ENCODE measurements at regions not wholly inside any gene's neighbourhood (a gene's known extent, or its start where the extent isn't known, plus 50 kb on each side); places are given as distances from the start of the nearest gene placed in this dataset.

DNA sequence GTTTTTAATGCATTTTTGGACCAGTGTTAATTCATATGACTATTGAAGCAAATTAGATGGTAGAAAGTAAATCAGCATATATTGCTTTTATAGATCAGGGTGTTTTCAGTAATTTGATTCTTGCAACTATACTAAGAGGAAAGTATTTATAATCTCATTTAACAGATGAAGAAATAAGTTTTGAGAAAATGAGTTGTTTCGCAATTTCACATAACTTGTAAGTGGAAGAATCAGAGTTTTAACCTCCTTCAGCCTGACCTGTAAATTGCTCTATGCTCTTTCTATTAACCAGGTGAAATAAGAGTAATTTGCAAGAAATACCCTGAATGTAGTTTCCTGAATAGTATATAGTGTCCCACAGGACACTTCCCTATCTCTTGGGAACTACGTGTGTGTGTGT, 1106.8 kb upstream of the RAG2 start:
- Histone ChIP-seq H3K36me3 (no peaks in the 10 kb centered on the region), H3K9me3 (no peaks in the 10 kb centered on the region), H3K27me3 (no peaks in the 10 kb centered on the region), H3K27ac (no peak overlapping the region), H3K4me1 (no peaks in the 10 kb centered on the region), H3K4me3 (no peak overlapping the region)
- intact Hi-C loops (cut with DNase I; ENCODE audit: low total_unique reads) = no loop called here
- no peak for DNase-seq
- TF ChIP-seq, protein P1, sequence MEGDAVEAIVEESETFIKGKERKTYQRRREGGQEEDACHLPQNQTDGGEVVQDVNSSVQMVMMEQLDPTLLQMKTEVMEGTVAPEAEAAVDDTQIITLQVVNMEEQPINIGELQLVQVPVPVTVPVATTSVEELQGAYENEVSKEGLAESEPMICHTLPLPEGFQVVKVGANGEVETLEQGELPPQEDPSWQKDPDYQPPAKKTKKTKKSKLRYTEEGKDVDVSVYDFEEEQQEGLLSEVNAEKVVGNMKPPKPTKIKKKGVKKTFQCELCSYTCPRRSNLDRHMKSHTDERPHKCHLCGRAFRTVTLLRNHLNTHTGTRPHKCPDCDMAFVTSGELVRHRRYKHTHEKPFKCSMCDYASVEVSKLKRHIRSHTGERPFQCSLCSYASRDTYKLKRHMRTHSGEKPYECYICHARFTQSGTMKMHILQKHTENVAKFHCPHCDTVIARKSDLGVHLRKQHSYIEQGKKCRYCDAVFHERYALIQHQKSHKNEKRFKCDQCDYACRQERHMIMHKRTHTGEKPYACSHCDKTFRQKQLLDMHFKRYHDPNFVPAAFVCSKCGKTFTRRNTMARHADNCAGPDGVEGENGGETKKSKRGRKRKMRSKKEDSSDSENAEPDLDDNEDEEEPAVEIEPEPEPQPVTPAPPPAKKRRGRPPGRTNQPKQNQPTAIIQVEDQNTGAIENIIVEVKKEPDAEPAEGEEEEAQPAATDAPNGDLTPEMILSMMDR (IDR thresholded peaks at IDR 0.05) = no peak
- no peak for TF ChIP-seq POLR2A (IDR thresholded peaks at IDR 0.05)

DNA sequence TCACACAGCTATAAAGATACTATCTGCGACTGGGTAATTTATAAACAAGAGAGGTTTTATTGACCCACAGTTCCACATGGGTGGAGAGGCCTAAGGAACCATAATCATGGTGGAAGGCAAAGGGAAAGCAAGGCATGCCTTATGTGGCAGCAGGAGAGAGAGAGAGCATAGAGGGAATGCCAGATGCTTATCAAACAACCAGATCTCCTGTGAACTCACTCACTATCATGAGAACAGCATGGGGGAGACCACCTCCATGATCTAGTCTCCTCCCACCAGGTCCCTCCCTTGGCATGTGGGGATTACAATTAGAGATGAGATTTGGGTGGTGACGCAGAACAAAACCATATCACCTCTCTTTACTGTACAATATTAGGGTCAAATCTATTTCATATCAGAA, 1101.6 kb upstream of the RAG2 start:
- no peaks in the 10 kb centered on the region for H3K27me3 ChIP-seq
- H3K4me1 ChIP-seq = no peaks in the 10 kb centered on the region
- intact Hi-C loops (cut with DNase I; ENCODE audit: low total_unique reads) = no loop called here
- H3K4me3 ChIP-seq = no peak overlapping the region
- H3K9me3 ChIP-seq = peaks cover 0 to 4% of the 10 kb centered on the region in 2 donors
- no peak for DNase-seq
- TF ChIP-seq, protein P1 (IDR thresholded peaks at IDR 0.05) = no peak
- no peak for TF ChIP-seq POLR2A (IDR thresholded peaks at IDR 0.05)
- no peaks in the 10 kb centered on the region for H3K36me3 ChIP-seq
- no peak overlapping the region for H3K27ac ChIP-seq

DNA sequence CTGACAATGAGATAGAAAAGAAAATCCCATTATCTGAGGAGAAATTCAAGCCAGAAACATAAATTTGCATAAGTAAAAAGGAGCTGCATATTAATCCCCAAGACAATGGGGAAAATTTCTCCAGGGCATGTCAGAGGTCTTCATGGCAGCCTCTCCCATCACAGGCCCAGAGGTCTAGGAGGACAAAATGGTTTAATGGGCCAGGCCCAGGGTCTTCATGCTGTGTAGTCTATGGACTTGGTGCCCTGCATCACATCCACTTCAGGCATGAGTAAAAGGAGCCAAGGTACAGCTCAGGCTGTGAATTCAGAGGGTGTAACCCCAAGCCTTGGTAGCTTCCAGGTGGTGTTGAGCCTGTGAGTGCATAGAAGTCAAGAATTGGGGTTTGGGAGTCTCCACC, 1097.2 kb upstream of the RAG2 start:
- no peak for DNase-seq
- Histone ChIP-seq H3K27ac (no peak overlapping the region), H3K27me3 (no peaks in the 10 kb centered on the region), H3K36me3 (no peaks in the 10 kb centered on the region), H3K9me3 (peaks cover 0 to 4% of the 10 kb centered on the region in 2 donors), H3K4me3 (no peak overlapping the region), H3K4me1 (no peaks in the 10 kb centered on the region)
- TF ChIP-seq, protein P1 (IDR thresholded peaks at IDR 0.05) = no peak
- TF ChIP-seq POLR2A (IDR thresholded peaks at IDR 0.05) = no peak
- intact Hi-C loops (cut with DNase I; ENCODE audit: low total_unique reads) = no loop called here

DNA sequence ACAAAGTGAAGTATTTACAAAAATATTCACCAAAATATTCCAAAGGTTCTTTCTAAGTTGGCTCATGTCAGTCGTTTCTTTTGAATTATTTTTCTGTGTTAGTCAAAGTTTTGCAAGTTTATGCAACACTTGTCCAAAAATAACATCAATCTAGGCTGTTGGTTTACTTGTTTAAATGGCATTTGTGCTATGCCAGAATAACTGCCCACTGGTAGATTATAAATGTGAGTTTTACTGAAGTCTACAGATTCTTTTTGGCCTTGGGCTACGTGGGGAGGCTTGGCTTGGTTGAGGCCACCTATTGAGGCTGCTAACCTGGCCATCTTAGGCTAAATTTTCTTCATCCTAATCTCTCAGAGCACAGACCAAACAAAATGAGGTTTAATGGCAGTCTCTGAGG, 1091.9 kb upstream of the RAG2 start:
- DNase-seq = no peak
- TF ChIP-seq POLR2A (IDR thresholded peaks at IDR 0.05) = no peak
- TF ChIP-seq, protein P1 (IDR thresholded peaks at IDR 0.05) = no peak
- Histone ChIP-seq H3K4me1 (no peaks in the 10 kb centered on the region), H3K9me3 (no peaks in the 10 kb centered on the region), H3K36me3 (no peaks in the 10 kb centered on the region), H3K4me3 (no peak overlapping the region), H3K27ac (no peak overlapping the region), H3K27me3 (no peaks in the 10 kb centered on the region)
- intact Hi-C loops (cut with DNase I; ENCODE audit: low total_unique reads) = no loop called here

DNA sequence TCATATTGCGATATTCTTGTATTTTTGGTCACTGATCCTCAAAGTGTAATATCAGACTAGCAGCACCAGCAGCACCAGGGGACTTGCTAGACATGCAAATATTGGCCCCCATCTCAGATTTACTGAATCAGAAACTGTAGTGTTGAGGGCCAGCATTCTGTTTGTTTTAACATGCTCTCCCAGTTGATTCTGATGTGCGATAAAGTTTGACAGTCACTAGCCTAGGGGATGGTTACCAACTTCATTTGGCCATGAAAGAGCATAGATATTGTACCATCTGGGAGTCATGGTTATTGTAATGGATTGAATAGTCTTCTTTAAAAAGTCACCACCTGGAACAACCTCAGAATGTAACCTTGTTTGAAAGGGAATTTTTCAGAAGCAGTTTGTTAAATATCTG, 1090.4 kb upstream of the RAG2 start:
- no peaks in the 10 kb centered on the region for H3K4me1 ChIP-seq
- no peak overlapping the region for H3K27ac ChIP-seq
- no peaks in the 10 kb centered on the region for H3K27me3 ChIP-seq
- no peaks in the 10 kb centered on the region for H3K9me3 ChIP-seq
- H3K36me3 ChIP-seq = no peaks in the 10 kb centered on the region
- TF ChIP-seq, protein P1 (IDR thresholded peaks at IDR 0.05) = no peak
- no peak for TF ChIP-seq POLR2A (IDR thresholded peaks at IDR 0.05)
- no peak for DNase-seq
- intact Hi-C loops (cut with DNase I; ENCODE audit: low total_unique reads) = no loop called here
- H3K4me3 ChIP-seq = no peak overlapping the region

All from uterus (tissue), 3 donors.